HG03095 (cell line): ENCODE measurements at regions not wholly inside any gene's neighbourhood (a gene's known extent, or its start where the extent isn't known, plus 50 kb on each side); places are given as distances from the start of the nearest gene placed in this dataset.
"Not testable (repeated sequence)": the region's sequence is repeated elsewhere in the genome, so short reads cannot be mapped to it uniquely, and the experiment has no call there.

ENCODE experiments used
- ATAC-seq: cut with Tn5 transposase; IDR thresholded peaks from one replicate; pipeline ENCODE4 v1.9.1; 2021; ENCODE audit warnings: moderate library complexity; ENCODE audit not compliant: unreplicated experiment

DNA sequence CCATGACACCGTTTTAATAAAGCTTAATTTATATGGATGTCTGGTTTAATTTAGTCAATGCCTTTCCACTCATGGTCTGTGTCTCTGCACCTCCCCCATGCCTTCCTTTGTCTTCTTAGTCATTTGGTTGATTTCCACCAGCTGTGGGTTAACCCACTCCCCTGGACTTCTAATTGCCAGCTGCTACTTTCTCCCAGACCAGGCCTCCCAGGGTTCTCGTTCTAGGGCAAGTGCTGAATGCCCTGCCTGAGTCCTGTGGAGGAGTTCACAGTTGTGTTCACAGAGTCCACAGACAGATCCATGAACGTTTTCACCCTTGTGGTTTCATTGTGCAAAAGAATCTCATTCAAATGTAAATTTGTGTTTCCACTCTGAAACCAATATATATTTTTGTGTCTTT is 243.4 kb downstream of the NUF2 start:
- no peak for ATAC-seq

DNA sequence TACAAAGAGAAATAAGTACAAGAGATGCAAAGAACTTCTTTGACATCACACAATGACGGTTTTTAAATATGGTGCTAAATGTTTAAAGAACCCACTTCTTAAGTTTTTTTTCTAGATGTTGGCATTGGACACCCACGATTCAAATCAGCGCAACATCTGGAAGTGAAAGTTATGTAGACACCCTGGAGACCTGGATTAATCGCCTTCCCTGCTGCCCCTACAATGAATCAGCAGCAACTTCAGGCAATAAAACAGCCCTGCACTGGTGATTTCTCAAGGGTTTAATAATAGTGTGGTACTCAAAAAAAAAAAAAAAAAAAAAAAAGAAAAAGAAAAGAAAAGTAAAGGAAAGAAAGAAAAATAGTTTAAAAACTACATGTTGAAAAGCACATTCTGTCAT is 248.3 kb downstream of the NUF2 start:
- ATAC-seq: no peak

- no peak for ATAC-seq
Measured at GRCh38 chr1:163571950-163572349, 250.2 kb downstream of the NUF2 start.

DNA sequence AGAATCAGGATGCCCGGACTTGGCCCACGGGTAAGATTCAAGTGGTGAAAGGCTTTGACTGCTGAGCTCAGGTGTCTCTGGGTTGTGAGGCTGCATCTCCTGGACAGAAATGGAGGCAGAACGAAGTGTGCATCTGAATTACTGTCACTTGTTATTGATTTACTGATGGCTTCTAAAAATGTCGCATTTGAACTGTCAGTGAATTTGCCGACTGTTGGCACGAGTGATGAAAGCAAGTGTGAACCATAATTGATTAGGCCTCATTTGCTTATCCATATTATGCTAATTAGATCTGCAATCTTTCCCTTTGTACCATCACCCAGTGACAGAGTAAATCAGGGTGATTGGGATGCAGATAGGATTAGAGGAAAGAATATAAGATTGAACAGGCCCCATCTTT is 252.4 kb downstream of the NUF2 start:
- no peak for ATAC-seq

DNA sequence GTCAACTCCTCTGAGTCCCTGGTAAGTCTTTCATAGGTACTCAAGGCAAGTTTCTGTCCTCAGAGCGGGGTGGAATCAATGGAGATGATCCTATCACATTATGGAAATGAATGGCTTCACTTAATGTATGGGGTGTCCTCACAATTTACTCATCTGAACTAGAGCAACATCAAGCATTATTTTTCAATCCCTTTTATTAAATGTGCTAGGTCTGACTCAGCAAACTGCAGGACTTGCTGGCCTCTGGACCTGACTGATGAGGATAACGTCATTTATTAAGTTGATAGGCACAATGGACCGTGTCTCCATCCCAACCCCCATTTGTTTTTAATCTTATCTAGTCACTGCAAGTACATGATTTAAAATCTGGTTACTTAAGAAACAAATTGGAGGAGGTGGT is 259.2 kb downstream of the NUF2 start:
- ATAC-seq: no peak

DNA sequence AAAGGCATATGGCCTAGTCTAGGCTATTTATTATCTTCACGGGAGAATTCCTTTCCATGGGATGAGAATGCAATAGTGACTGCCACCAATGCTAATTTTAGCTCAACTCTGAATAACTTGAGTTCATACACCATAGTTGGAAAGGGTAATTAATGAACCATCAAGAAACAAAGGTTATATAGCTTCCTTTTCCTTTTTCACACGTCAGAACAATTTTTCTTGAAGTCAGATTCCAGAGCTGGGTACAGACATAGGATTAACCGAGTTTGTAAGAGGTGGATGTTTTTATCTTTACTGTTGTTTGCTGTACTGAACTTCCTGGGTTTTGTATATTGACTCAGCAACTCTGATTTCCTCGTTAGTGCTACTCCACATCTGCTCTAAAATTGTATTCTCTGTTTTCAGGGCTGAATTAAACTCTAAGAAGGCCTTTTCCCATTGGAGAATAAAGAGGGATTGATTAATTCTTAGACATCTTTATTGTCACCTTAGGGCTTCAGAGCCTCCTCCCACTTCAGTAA is 262.0 kb downstream of the NUF2 start:
- no peak for ATAC-seq

DNA sequence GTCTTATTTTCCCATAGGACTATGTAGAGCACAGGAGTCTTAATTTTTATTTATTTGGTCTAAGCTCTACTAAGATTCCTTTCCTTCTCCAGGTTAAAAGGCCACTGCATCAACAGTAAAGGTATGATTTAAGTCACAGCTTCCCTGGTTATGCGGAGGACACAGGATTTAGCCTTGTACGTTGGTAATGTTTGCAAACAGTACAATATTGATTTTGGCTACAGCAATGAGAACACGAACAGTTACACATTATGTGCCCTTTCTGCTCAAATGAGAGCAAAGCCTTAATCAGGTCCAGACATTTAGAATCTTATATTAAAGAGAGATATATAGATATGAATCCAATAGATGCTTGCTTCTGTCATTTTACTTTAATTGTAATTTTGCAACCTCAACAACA is 264.0 kb downstream of the NUF2 start:
- no peak for ATAC-seq

DNA sequence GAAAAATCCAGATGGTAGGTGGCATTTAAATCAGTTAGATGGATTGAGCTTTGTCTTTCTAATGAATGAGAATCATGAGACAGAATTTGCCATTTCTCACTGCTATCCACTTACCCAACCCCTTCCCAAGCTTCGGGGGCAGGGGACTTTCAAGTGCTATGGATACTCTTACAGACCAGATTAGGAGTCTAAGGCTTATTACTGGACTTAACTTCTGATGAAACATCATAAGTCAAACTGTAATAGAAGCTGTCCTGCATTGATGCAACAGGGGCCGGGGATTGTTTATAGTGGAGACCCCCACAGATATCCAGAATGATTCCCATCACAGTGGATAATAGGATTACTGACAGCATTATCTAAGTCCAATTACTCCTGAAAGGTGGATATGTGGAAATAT is 267.0 kb downstream of the NUF2 start:
- no peak for ATAC-seq

GRCh38 chr1:163589735-163590134 is 268.0 kb downstream of the NUF2 start:
- ATAC-seq: no peak

GRCh38 chr1:163591131-163591530 is 269.4 kb downstream of the NUF2 start:
- ATAC-seq: not testable (repeated sequence)

DNA sequence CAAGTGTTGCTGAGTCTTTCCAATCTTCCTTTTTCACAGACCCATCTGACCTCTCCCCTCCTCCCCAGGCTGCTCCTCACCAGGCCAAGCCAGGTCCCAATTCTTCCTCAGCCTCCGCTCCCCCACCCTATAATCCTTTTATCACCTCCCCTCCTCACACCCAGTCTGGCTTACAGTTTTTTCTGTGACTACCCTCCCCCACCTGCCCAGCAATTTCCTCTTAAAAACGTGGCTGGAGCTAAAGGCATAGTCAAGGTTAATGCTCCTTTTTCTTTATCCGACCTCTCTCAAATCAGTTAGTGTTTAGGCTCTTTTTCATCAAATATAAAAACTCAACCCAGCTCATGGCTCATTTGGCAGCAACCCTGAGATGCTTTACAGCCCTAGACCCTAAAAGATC is 270.9 kb downstream of the NUF2 start:
- not testable (repeated sequence) for ATAC-seq

GRCh38 chr1:163596106-163596505 is 274.4 kb downstream of the NUF2 start:
- ATAC-seq: not testable (repeated sequence)

- no peak for ATAC-seq
Measured at GRCh38 chr1:163596541-163597258, 274.9 kb downstream of the NUF2 start.

DNA sequence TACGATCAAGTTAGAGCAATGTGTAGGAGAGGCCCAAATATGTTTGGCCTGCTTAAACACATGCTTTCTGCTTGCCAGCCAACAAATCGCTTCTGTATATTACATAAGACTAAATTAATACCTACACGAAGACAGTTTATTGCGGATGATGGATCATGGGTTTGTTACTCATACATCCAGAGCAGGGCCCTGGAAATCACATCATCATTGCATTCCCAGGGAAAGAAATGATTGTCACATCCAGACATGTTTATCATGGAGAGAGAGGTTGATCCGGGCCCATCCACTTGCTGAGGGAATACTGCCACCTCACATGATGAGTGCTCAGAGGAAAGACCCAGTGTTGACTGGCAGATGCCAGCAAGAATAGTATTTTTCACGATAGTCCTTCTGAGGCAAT is 282.6 kb downstream of the NUF2 start:
- no peak for ATAC-seq

GRCh38 chr1:163604896-163605295 is 283.1 kb downstream of the NUF2 start:
- ATAC-seq: no peak

DNA sequence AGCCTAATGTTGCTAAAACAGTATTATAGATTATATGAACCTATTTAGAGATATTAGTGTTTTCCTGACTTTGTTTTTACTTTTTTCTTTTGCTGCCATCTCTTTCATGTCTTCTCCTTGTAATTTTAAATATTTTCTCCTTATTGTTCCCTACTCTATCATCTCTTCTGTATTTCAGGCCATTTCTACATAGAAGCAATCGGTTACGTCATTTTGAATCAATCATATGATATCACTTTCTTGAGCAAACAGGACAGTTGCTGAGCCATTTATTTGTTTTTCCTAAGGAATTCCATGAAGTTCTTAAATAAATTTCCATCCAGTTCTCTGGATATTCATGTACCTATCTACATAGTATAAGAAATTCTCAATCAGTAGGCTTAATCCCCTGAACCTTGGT is 287.2 kb downstream of the NUF2 start:
- ATAC-seq: no peak

DNA sequence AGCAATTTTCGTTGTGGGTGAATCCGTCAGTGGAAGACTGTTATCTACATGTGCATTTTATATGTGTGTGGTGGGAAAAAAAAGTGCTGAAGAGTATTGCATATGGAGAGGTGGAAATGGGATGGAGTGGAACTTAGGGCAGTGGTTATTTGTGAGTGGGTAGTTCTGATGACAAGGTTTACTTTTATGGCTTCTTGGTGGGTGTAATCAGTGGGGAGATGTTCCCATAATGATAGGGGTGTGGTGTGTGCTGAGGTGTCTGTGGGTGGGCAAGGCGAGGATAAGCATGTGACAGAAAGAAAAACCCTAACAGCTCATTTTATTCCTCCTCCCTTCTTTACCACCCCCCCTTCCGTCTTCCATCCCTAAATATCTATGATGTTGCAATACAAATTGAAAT is 288.1 kb downstream of the NUF2 start:
- no peak for ATAC-seq

DNA sequence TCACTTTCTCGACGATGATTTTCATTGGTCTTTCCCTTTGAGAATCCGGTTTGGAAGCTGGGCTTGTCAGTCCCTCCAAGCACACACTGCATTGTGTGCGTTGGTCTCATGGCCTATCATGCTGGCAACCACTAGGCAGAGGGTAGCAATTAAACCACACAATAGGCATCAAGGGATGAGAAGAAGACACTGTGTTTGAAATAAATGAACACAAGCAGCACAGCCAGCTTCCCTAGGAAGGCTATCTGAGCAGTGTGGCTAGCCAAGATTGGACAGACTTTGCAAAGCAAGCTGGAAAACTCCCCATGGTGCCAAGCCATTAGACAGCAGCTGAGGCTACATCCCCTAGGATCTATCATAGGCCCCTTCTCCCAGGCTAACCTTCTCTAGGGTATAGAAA is 288.7 kb downstream of the NUF2 start:
- ATAC-seq: no peak

- no peak for ATAC-seq
Measured at GRCh38 chr1:163614361-163614760, 292.6 kb downstream of the NUF2 start.

DNA sequence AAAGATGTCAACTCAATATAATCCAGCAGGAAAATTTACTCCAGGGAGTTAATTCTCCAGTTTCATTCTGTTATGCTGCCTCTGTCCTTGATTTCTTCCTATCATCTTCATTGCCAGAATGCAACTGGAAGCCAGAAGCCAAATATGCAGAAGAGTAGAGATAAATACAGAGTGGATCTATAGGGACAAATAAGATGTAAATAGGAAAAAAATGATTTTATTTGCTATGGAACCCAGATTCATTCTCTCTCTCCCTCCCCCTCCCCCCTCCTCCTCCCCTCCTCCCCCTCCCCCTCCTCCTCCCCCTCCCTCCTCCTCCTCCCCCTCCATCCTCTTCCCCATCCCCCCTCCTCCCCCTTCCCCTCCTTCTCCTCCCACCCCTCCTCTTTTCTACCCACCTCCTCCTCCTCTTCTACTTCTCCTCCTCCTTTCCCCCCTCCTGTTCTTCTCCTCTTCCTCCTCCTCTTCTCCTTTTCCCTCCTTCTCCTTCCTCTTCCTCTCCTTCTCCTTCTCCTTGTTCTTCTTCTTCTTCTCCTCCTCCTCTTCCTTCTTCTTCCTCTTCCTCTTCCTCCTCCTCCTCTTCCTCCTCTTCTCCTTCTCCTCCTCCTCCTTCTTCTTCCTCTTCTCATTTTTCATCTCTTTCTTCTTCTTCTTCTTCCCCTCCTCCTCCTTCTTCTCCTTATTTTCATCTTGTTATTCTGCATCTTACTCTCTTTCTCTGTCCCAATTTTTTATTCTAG is 306.4 kb downstream of the NUF2 start:
- no peak for ATAC-seq

DNA sequence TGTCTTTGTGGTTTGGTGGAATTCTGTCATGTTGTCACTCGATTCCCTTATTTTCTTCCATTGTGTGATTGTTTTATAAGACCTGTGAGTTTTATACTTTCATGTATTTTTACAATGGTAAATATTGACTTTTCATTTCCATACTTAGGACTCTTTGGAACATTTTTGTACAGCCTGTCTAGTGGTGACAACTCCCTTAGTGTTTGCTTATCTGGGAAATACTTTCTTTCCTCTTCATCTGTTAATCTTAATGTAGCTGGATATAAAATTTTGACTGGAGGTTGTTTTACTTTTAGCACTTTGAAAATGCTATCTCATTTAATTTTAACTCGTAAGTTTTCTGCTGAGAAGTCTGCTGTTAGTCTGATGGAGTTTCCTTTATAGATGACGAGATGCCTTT is 310.5 kb downstream of the NUF2 start:
- ATAC-seq: no peak

DNA sequence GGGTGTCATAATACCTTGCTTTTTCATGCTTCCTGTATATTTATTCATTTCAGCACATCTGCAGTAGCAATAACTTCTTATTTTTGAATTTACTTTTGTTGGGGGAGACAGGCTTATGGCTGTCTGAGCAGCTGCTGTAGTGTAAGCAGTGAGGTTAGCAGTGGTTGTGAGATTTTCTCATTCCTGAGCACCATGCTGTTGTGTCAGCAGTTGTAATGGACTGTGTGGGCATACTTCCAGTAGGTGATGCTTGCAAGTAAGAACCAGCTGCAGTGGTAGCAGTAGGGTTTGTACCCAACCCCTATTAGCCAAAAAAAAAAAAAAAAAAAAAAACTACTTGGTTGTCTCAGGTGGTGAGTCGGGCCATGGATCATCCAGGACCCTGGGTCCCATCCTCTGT is 311.6 kb downstream of the NUF2 start:
- ATAC-seq: no peak
